NCI-H526 treated with DMSO at 0.1 percent for 48 hours (cell line): ENCODE measurements at regions not wholly inside any gene's neighbourhood (a gene's known extent, or its start where the extent isn't known, plus 50 kb on each side); places are given as distances from the start of the nearest gene placed in this dataset.
"Not testable (repeated sequence)": the region's sequence is repeated elsewhere in the genome, so short reads cannot be mapped to it uniquely, and the experiment has no call there.

Source experiments
- DNase-seq: peaks from one replicate; lab custom pipeline; 2025; lab: John Stamatoyannopoulos, UW

DNA sequence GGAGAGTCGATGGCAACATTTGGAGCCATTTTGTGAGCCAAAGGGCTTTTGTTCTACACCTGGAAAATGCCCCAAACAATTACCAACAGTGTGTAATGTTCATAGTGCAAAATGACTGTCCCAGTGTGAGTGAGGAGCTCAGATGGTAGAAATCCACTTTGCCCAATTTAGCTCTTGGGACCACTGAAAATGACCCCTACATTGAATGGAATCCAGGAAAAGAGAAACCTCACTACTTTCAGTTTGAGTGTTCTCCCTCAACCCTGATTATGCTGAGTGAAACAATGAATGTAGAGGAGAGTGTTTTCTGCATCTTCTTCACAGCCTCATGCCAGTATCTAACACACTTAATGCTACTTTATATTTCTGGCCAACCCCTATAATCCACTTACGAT, 84.9 kb upstream of the NRN1 start:
- no peak for DNase-seq

DNA sequence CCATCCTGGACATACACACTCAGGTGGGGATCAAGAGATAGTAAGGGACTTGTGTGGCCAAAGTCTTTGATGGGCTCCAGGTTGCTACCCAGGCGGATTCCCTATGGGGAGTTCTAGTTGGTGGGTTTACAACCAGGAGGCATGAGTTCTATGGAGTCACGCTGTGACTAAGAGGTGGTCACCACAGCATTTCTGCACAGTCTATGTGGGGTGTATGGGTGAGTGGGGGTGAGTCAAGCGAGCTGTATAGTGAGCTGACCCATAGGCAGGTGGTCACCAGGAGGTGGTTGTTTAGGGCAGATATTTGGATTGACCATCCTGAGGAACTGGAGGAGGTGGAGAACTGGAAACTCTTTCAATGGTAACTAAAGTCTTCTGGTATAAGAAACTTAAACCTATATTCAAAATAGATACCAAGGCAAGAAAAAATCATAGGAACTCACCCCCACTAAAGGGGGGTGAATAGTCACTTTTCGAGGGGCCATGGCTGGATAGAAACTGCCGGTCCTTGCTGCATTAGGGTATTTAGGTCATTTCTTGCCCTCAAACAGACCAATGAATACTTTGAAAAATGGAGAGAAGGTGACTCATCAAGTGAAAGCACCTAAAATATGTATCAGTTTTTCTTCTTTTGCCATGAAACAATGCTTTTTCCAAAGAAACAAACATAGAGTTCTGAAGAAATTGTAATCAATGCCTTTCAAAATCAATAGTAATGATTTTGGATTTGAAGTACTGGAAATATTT, 84.3 kb upstream of the NRN1 start:
- DNase-seq: no peak

DNA sequence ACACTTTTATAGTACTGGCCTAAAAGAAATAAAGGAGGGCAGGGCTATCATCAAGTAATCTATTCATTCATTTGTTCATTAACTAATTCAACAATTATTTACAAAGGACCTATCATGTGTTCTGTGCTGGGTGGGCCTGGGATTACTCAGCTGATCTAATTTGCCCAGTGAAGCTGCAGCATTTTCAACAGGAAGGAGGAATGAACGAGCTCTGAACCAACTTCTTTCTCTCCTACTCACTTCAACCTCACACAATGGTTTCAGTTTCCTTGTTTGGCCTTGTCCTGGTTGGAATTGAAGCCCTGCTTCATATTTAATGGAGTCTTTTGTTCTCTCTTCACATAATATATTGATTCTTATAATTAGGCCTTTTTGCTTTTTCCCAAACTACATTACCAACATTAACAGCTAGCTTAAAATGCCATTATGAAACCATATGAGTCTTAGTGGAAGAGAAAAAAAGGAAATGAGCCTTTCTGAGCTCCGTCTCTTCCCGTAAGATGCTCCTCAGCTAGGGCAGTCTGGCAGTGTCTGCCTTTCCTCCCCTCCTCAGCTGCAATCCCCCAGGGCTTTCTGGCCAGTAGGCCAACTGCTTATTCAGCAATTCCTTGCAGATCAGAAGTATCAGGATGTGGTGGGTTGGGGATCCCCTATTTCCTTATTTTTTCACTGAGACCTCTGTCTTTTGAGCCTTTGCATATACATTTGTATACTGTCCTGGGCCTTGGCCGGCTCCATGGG, 79.4 kb upstream of the NRN1 start:
- no peak for DNase-seq

DNA sequence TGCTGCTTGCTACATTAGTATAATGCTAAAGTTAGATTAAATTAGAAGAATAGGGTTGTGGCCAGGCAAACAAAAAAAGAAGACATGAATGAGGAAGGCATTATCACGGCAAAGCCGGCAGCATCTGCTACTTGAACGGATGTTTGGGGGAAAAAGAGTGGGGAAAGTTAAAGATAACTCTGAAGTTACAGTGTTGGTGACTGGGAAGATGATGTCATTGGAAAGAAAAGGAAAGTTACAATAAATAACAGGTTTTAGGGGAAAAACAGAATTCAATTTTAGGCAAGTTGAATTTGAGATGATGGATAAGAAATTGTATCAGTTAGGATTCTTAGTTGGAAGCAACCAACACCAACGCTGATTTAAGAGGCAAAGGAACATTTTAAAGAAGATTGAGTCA, 74.2 kb upstream of the NRN1 start:
- no peak for DNase-seq

DNA sequence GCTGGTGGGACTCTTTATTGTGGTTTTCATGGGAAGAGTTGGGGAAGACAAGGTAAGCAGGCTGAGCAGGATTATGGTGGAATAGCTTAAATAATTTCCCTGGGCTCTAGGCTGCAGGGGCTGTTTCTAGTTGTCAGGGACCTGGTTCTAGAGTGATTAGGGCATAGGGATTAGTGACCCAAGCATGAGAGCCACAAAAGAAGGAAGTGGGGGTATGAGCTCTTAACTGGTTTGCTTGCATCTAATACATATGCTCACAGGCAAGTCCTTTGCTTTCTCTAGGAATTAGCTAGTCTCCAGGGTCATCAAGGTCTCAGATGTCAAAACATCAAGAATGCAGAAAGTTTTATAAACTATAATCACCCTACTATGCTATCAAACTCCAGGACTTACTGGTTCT, 67.5 kb upstream of the NRN1 start:
- no peak for DNase-seq

DNA sequence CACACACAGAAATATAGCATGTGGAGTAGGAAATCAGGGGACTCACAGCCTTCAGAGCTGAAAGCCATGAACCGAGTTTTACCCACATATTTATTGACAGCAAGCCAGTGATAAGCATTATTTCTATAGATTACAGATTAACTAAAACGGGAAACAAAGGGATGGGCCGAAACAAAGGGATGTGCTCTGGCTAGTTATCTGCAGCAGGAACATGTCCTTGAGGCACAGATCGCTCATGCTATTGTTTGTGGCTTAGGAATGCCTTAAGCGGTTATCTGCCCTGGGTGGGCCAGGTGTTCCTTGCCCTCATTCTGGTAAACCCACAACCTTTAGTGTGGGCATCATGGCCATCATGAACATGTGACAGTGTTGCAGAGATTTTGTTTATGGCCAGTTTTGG, 61.4 kb upstream of the NRN1 start:
- not testable (repeated sequence) for DNase-seq

DNA sequence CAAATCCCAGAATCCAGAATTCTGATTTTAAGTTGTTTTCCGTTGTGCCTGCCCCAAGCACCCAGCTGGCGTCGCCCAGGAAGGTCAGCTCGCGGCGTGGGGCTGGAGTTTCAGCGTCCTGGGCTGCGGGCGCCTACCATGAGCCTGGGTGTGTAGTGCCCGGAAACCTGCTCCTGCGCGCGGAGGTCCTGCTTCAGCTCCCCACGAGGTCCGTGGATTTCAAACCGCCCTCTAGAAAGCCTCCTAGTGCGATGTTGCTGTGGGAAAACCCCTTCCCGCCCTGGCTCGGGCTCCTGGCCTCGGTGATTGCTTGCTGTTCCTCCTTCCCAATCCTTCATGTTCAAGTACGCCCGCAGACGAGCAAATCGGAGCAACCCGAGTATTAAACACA, 51.3 kb upstream of the NRN1 start:
- no peak for DNase-seq

DNA sequence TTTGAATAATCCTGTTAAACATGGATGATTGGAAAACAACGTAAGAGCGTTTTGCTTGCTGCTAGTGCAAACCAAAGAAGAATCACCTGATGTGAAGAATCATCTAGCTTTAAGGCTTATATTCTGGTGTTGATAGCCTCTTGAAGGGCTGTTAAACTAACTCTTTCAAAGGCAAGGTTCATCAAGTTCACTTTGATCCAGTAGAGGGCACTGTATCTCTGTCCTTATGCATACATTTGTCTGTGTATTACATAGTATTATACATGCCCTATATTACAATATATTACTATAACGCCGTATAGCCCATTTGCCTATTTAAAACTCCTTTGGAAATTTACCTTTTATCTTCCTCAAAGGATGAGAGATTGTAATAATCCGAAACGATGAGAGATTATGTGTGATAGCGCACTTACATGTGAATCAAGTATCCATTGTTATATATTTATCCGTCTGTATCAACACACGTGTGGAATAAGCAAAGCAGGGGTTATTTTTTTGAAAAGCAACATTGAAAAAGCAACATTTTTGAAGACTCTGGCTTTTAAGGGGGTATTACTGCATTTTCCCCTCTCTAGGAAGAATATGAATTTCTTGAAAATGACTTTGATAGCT, 50.8 kb upstream of the NRN1 start:
- peak; percentile 46 for DNase-seq
